ENCODE measurements at regions not wholly inside any gene's neighbourhood (a gene's known extent, or its start where the extent isn't known, plus 50 kb on each side); places are given as distances from the start of the nearest gene placed in this dataset.

GRCh38 chr13:29963089-29963488, 112.7 kb upstream of the UBL3 start:
- no TSS peak for BruUV-seq (replicated peaks)
- no peaks in the 10 kb centered on the region for H3K4me1 ChIP-seq (ENCODE audit: control insufficient read depth, insufficient read depth, low read length)
- no peaks in the 10 kb centered on the region for H3K27me3 ChIP-seq (ENCODE audit: control insufficient read depth, insufficient read depth, low read length)
- ATAC-seq (no peak), DNase-seq (ENCODE audit: low read depth, low spot score) (no peak)
- intact Hi-C loops (cut with micrococcal nuclease; ENCODE audit: unreplicated experiment), result no loop called here
- ChIA-PET POLR2A (interaction anchor here (0.6 kb wide), 1 partner anchor 13 kb away, joined by 4 read pairs; no protein-coding TSS in a partner anchor), CTCF (no interaction called here)
- H3K9me3 ChIP-seq (ENCODE audit: control insufficient read depth, insufficient read depth, low read depth, low read length), result peaks cover 3% of the 10 kb centered on the region; the same call in 1 of the 2 replicates
- no peak overlapping the region for H3K27ac ChIP-seq (ENCODE audit: low read length)
- H3K4me3 ChIP-seq (ENCODE audit: low read depth in 2 of 2, low read length in 2 of 2), result no peak overlapping the region
- TF ChIP-seq POLR2AphosphoS5 (IDR thresholded peaks at IDR 0.05; ENCODE audit: low read depth, low read length), result no peak
- no peaks in the 10 kb centered on the region for H3K36me3 ChIP-seq (ENCODE audit: control insufficient read depth, insufficient read depth, low read length)
- in situ Hi-C loops (cut with HindIII; ENCODE audit: low pct_unique_long_range_greater_than_20kb, low sequenced_read_pairs), result no loop called here

- ATAC-seq (no peak), DNase-seq (ENCODE audit: low read depth, low spot score) (no peak)
- no TSS peak for BruUV-seq (replicated peaks)
- H3K4me3 ChIP-seq (ENCODE audit: low read depth in 2 of 2, low read length in 2 of 2), result no peak overlapping the region
- ChIA-PET POLR2A (no interaction called here), CTCF (no interaction called here)
- in situ Hi-C loops (cut with HindIII; ENCODE audit: low pct_unique_long_range_greater_than_20kb, low sequenced_read_pairs), result no loop called here
- H3K36me3 ChIP-seq (ENCODE audit: control insufficient read depth, insufficient read depth, low read length), result no peaks in the 10 kb centered on the region
- H3K27me3 ChIP-seq (ENCODE audit: control insufficient read depth, insufficient read depth, low read length), result no peaks in the 10 kb centered on the region
- H3K27ac ChIP-seq (ENCODE audit: low read length), result no peak overlapping the region
- no peak for TF ChIP-seq TCF7L2 (IDR thresholded peaks at IDR 0.05; ENCODE audit: low read depth, low read length)
- no peak for TF ChIP-seq SIN3A (IDR thresholded peaks at IDR 0.05; ENCODE audit: borderline replicate concordance, insufficient read depth, low read depth, low read length)
- intact Hi-C loops (cut with micrococcal nuclease; ENCODE audit: unreplicated experiment), result no loop called here
- H3K4me1 ChIP-seq (ENCODE audit: control insufficient read depth, insufficient read depth, low read length), result no peaks in the 10 kb centered on the region
- no peaks in the 10 kb centered on the region for H3K9me3 ChIP-seq (ENCODE audit: control insufficient read depth, insufficient read depth, low read depth, low read length)
These were observed 110.7 kb upstream of the UBL3 start for GRCh38 chr13:29961036-29961670.

GRCh38 chr13:29959603-29960002, 109.2 kb upstream of the UBL3 start:
- DNase-seq (ENCODE audit: low read depth, low spot score), result no peak
- POLR2A ChIA-PET, result no interaction called here

More at GRCh38 chr13:29959603-29960002, 109.2 kb upstream of the UBL3 start:
- Histone ChIP-seq H3K4me3 (ENCODE audit: low read depth in 2 of 2, low read length in 2 of 2) (no peak overlapping the region), H3K27ac (ENCODE audit: low read length) (no peak overlapping the region), H3K36me3 (ENCODE audit: control insufficient read depth, insufficient read depth, low read length) (no peaks in the 10 kb centered on the region), H3K4me1 (ENCODE audit: control insufficient read depth, insufficient read depth, low read length) (no peaks in the 10 kb centered on the region), H3K9me3 (ENCODE audit: control insufficient read depth, insufficient read depth, low read depth, low read length) (no peaks in the 10 kb centered on the region), H3K27me3 (ENCODE audit: control insufficient read depth, insufficient read depth, low read length) (no peaks in the 10 kb centered on the region)
- CTCF ChIA-PET, result no interaction called here
- in situ Hi-C loops (cut with HindIII; ENCODE audit: low pct_unique_long_range_greater_than_20kb, low sequenced_read_pairs) (no loop called here), intact Hi-C loops (cut with micrococcal nuclease; ENCODE audit: unreplicated experiment) (no loop called here)
- BruUV-seq (replicated peaks), result no TSS peak
- TF ChIP-seq SIN3A (IDR thresholded peaks at IDR 0.05; ENCODE audit: borderline replicate concordance, insufficient read depth, low read depth, low read length) (no peak), TCF7L2 (IDR thresholded peaks at IDR 0.05; ENCODE audit: low read depth, low read length) (no peak), CTCF (IDR thresholded peaks at IDR 0.05) (no peak), REST (IDR thresholded peaks at IDR 0.05; ENCODE audit: insufficient read depth in 1 of 2, low read depth in 2 of 2, low read length in 1 of 2) (no peak), POLR2AphosphoS5 (IDR thresholded peaks at IDR 0.05; ENCODE audit: low read depth, low read length) (no peak)
- ATAC-seq, result no peak
